Activated naive CD4-positive, alpha-beta T cell treated with anti-CD3 and anti-CD28 coated beads, Interleukin-2, amount 10 ng/mL, durations not matched to agents 7 days and 5 days (primary cell): ENCODE measurements at regions not wholly inside any gene's neighbourhood (a gene's known extent, or its start where the extent isn't known, plus 50 kb on each side); places are given as distances from the start of the nearest gene placed in this dataset.

Source experiments
- CTCF ChIA-PET: fragments of 350-600 bp; sonication (Branson Sonifier 250); formaldehyde crosslinking; loops from one replicate; lab custom pipeline; 2021; ENCODE audit warnings: antibody characterized with exemption; lab: Charles Lee
- DNase-seq: peaks from one replicate; pipeline ENCODE4 v3.0.0-alpha.2; 2020
- H3K27ac Mint-ChIP-seq: one replicate; pipeline ENCODE4 v1.8.0; 2021; ENCODE audit warnings: mild to moderate bottlenecking, moderate library complexity, mixed read lengths
- H3K27me3 Mint-ChIP-seq: one replicate; pipeline ENCODE4 v1.8.0; 2021; ENCODE audit warnings: mild to moderate bottlenecking, mixed read lengths
- H3K36me3 Mint-ChIP-seq: one replicate; pipeline ENCODE4 v1.8.0; 2021; ENCODE audit warnings: mixed read lengths
- H3K4me1 Mint-ChIP-seq: one replicate; pipeline ENCODE4 v1.8.0; 2021; ENCODE audit warnings: mixed read lengths
- H3K4me3 Mint-ChIP-seq: one replicate; pipeline ENCODE4 v1.8.0; 2021; ENCODE audit warnings: mild to moderate bottlenecking, moderate library complexity, mixed read lengths
- H3K9me3 Mint-ChIP-seq: one replicate; pipeline ENCODE4 v1.8.0; 2021; ENCODE audit warnings: mixed read lengths

DNA sequence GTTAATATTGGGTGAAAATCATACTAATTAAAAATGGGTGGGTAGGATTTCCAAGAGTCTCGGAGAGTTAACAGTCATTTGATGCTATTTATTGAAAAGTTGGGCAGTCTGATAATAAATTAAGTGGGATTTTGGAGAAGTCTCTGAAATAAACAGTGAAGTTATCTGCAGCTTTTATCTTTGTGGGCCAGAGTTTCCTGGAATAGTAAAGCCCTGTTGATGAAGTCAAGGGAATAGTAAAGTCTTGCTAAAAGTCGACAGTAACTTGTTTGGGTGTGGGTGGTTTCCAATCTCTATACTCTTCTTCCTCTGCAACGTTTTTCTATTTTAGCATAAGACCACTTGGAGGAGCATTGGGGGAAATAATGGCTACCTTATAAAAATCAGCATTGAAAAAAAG, 493.6 kb downstream of the EPM2A start:
- DNase-seq, result no peak
- CTCF ChIA-PET, result no interaction called here
- H3K4me1 Mint-ChIP-seq, result no peaks in the 10 kb centered on the region
- no peak overlapping the region for H3K4me3 Mint-ChIP-seq
- H3K9me3 Mint-ChIP-seq, result no peaks in the 10 kb centered on the region
- H3K27me3 Mint-ChIP-seq, result no peaks in the 10 kb centered on the region
- H3K36me3 Mint-ChIP-seq, result no peaks in the 10 kb centered on the region
- no peak overlapping the region for H3K27ac Mint-ChIP-seq

- no peaks in the 10 kb centered on the region for H3K27me3 Mint-ChIP-seq
- CTCF ChIA-PET, result no interaction called here
- H3K4me3 Mint-ChIP-seq, result no peak overlapping the region
- no peaks in the 10 kb centered on the region for H3K36me3 Mint-ChIP-seq
- H3K9me3 Mint-ChIP-seq, result no peaks in the 10 kb centered on the region
- H3K4me1 Mint-ChIP-seq, result no peaks in the 10 kb centered on the region
- no peak for DNase-seq
- no peak overlapping the region for H3K27ac Mint-ChIP-seq
Observed at GRCh38 chr6:145244349-145245100, 490.8 kb downstream of the EPM2A start.

GRCh38 chr6:145245119-145245518, 490.2 kb downstream of the EPM2A start:
- Mint-ChIP-seq H3K4me3 (no peak overlapping the region), H3K27ac (no peak overlapping the region), H3K36me3 (no peaks in the 10 kb centered on the region), H3K27me3 (no peaks in the 10 kb centered on the region), H3K4me1 (no peaks in the 10 kb centered on the region), H3K9me3 (no peaks in the 10 kb centered on the region)
- CTCF ChIA-PET, result no interaction called here
- DNase-seq, result no peak

GRCh38 chr6:145247692-145248419, 487.5 kb downstream of the EPM2A start:
- H3K27me3 Mint-ChIP-seq, result no peaks in the 10 kb centered on the region
- no peak for DNase-seq
- no peaks in the 10 kb centered on the region for H3K4me1 Mint-ChIP-seq
- no peaks in the 10 kb centered on the region for H3K36me3 Mint-ChIP-seq
- H3K4me3 Mint-ChIP-seq, result no peak overlapping the region
- no peaks in the 10 kb centered on the region for H3K9me3 Mint-ChIP-seq
- no peak overlapping the region for H3K27ac Mint-ChIP-seq
- CTCF ChIA-PET, result no interaction called here

DNA sequence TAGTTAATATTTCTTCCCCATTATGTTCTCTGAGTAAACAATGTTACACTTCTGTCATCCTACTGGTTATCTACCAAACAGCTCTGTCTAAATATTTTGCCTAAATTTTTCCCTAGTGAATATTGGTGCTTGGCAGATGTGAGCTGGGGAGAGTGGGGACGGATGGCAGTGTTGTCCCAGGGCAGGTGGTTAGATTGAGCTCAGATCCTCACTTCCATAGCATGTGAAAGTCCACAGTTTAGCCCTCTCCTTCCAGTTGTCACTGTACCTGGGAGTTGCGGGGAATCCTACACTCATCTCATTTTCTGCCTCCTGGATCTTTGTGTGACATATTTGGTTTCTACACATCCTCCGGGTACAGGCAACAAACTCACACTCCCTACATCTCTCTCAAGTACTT, 484.9 kb downstream of the EPM2A start:
- Mint-ChIP-seq H3K4me3 (no peak overlapping the region), H3K27me3 (no peaks in the 10 kb centered on the region), H3K9me3 (no peaks in the 10 kb centered on the region), H3K36me3 (no peaks in the 10 kb centered on the region), H3K27ac (no peak overlapping the region), H3K4me1 (no peaks in the 10 kb centered on the region)
- DNase-seq, result no peak
- CTCF ChIA-PET, result no interaction called here

- Mint-ChIP-seq H3K27me3 (no peaks in the 10 kb centered on the region), H3K27ac (no peak overlapping the region), H3K4me3 (no peak overlapping the region), H3K4me1 (no peaks in the 10 kb centered on the region), H3K36me3 (no peaks in the 10 kb centered on the region), H3K9me3 (no peaks in the 10 kb centered on the region)
- no peak for DNase-seq
- CTCF ChIA-PET, result no interaction called here
Observed at GRCh38 chr6:145252737-145253136, 482.6 kb downstream of the EPM2A start.

DNA sequence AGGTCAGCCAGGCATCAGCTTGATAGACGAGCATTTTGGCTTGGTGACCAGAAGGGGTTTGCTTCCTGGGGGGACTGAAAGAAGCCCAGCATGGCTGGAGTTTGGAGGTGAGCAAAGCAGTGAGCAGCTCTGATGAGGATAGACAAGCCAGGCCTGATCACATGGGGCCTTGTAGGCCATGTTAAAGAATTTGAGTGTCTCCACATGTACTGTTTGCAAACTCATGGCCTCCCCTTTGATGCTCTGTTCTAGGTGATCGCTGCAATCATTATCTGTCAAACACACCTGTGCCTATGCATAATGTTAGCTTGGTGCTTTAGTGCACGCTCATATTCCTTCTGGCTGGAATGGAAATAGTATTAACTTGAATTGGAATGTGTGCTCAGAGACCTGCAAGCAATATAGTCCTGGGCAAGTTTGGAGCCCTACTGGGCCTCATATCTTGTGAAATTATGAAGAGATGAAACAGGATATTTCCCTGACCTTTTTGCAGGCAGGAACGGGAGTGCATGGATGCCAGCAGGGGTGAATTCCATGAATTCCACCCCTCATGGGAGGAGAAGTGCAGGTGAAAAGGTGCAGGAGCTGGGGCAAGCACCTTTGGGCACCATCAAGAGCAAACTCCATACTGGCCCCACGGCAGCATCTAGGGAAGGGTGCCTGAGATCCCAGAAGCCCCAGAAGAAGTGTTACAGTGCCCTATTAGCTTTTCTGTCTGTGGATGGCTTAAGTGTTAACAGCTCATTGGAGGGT, 480.5 kb downstream of the EPM2A start:
- Mint-ChIP-seq H3K9me3 (no peaks in the 10 kb centered on the region), H3K36me3 (no peaks in the 10 kb centered on the region), H3K4me3 (no peak overlapping the region), H3K27ac (no peak overlapping the region), H3K4me1 (no peaks in the 10 kb centered on the region), H3K27me3 (no peaks in the 10 kb centered on the region)
- no peak for DNase-seq
- CTCF ChIA-PET, result no interaction called here

DNA sequence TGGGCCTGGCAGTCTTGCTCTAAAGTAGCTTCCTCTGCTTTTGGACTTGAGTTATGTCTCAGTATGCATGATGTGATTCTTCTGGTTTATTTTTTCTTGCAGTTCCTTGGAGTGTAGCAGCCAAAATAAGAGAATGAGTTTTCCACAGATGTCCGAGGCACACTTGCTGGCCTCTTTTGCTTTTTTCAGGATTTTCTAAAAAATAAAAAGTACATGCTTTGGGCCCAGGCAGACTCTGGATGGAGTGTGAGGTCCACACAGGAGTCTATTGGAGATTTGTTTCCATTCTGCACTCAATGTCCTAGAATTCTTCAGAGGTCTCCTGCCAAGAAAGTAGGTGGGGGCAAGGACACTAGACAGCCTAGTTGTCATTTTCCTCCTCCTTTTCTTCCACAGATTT, 477.6 kb downstream of the EPM2A start:
- H3K4me3 Mint-ChIP-seq, result no peak overlapping the region
- no peak for DNase-seq
- no peaks in the 10 kb centered on the region for H3K36me3 Mint-ChIP-seq
- no peaks in the 10 kb centered on the region for H3K4me1 Mint-ChIP-seq
- H3K27me3 Mint-ChIP-seq, result no peaks in the 10 kb centered on the region
- CTCF ChIA-PET, result no interaction called here
- no peaks in the 10 kb centered on the region for H3K9me3 Mint-ChIP-seq
- no peak overlapping the region for H3K27ac Mint-ChIP-seq

DNA sequence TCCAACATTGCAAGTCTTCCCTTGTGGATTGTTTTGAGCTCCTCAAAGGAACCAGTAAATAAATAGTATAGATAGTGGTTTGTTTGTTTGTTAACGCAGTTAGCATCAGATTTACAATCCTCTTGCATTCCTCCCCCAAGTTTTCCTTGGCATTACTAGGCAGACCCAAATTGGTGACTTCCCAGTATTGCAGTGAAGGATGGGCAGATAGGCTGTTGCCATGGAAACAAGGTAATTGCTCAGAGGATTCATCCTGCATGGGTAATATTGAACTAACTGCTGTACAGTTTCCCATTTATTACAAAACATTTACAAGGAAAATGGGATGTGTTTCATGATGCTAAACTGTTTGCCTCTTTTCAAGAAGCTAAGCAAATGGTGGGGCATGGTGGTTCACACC, 477.2 kb downstream of the EPM2A start:
- DNase-seq, result no peak
- Mint-ChIP-seq H3K9me3 (no peaks in the 10 kb centered on the region), H3K4me3 (no peak overlapping the region), H3K27me3 (no peaks in the 10 kb centered on the region), H3K36me3 (no peaks in the 10 kb centered on the region), H3K27ac (no peak overlapping the region), H3K4me1 (no peaks in the 10 kb centered on the region)
- CTCF ChIA-PET, result no interaction called here

DNA sequence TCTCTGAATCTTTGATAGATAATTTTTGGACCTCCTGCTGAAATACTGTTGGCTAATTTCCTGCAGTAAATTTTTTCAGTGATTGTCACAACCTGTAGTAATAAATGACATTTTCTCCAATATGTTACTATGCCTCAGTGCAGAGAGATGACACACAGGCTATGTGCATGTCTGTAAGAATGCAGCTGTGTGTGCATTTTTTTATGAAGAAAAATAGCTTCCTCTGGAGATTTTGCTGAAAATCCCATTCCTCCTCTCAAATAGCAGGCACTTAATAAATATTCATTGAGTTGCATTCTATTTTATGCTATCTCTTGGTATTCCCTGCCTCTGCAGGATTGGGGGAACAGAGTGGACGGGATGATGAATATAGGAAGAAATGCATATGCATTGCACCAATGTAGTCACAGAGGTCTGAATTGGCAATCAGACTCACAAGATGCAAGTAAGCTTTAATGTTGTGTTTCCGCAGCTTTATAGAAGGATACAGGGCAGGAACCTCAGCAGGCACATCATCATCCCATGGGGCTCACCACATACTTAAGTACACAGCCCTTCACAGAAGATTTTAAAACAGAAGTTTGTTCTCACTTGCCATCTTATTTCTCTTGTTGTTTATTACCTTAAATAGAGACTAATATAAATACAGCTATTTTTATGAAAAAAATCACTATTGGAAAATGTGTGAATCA, 474.7 kb downstream of the EPM2A start:
- Mint-ChIP-seq H3K36me3 (no peaks in the 10 kb centered on the region), H3K9me3 (no peaks in the 10 kb centered on the region), H3K4me3 (no peak overlapping the region), H3K4me1 (no peaks in the 10 kb centered on the region), H3K27me3 (no peaks in the 10 kb centered on the region), H3K27ac (no peak overlapping the region)
- CTCF ChIA-PET, result no interaction called here
- DNase-seq, result no peak

GRCh38 chr6:145261758-145262157, 473.6 kb downstream of the EPM2A start:
- no peaks in the 10 kb centered on the region for H3K9me3 Mint-ChIP-seq
- H3K4me1 Mint-ChIP-seq, result no peaks in the 10 kb centered on the region
- CTCF ChIA-PET, result no interaction called here
- no peak overlapping the region for H3K4me3 Mint-ChIP-seq
- no peak for DNase-seq
- H3K27ac Mint-ChIP-seq, result no peak overlapping the region
- H3K27me3 Mint-ChIP-seq, result no peaks in the 10 kb centered on the region
- H3K36me3 Mint-ChIP-seq, result no peaks in the 10 kb centered on the region

GRCh38 chr6:145262771-145263170, 472.5 kb downstream of the EPM2A start:
- Mint-ChIP-seq H3K9me3 (no peaks in the 10 kb centered on the region), H3K4me1 (no peaks in the 10 kb centered on the region), H3K27ac (no peak overlapping the region), H3K4me3 (no peak overlapping the region), H3K27me3 (no peaks in the 10 kb centered on the region), H3K36me3 (no peaks in the 10 kb centered on the region)
- DNase-seq, result no peak
- CTCF ChIA-PET, result interaction anchor here (0.6 kb wide), 1 partner anchor 1133 kb away, joined by 3 read pairs; no protein-coding TSS in a partner anchor

DNA sequence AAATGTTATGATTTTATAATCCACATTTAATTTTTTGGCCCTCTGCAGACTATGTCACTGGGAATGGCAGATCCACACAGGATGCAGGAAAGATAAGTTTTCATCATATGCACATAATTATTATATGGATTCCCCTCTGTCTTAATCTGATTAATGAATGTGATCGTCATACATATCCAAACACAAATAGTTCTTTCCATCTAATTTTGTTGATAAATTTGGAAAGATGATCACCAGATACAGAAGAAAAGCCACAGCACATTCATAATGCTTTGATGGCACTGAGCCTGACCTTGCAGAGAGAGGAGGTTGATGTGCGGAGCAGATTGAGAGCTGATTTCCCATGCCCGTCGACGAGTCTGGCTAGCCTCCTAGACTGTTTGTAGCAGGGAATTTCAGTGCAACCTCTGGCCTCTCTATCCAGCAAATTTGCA, 471.5 kb downstream of the EPM2A start:
- Mint-ChIP-seq H3K4me1 (no peaks in the 10 kb centered on the region), H3K4me3 (no peak overlapping the region), H3K36me3 (no peaks in the 10 kb centered on the region), H3K27me3 (no peaks in the 10 kb centered on the region), H3K27ac (no peak overlapping the region), H3K9me3 (no peaks in the 10 kb centered on the region)
- CTCF ChIA-PET, result no interaction called here
- no peak for DNase-seq

DNA sequence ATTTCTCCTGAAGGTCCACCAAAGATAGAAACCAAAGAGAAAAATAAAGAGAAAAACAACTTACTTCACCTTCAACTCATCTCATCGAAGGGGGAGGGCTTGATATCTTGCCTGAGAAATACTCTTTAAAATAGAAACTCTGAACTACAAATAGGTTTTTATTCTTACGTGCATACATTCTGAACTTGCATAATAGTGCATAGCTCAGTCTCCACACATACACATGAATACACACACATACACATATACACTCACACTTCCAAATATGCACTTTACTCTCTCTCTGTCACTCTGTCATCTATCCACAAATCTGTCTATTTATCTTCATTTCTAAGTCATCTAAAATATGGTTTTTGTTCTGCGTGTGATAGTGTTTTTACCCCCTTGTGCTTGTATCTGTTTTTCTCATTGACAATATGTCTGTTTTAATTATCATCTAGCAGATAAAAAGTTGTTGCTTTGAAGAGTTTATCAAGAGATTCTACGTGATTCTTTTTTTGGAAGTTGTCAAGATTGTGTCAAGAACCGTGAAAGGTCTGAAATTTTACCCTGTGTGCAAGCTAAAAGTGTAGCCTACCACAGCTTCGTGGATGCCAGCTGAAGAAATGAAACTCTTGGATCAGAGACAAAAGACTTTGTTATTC, 468.8 kb downstream of the EPM2A start:
- Mint-ChIP-seq H3K36me3 (no peaks in the 10 kb centered on the region), H3K27ac (no peak overlapping the region), H3K27me3 (no peaks in the 10 kb centered on the region), H3K9me3 (no peaks in the 10 kb centered on the region), H3K4me3 (no peak overlapping the region), H3K4me1 (no peaks in the 10 kb centered on the region)
- no peak for DNase-seq
- CTCF ChIA-PET, result no interaction called here
